OCI-LY7 (cell line): ENCODE measurements at regions not wholly inside any gene's neighbourhood (a gene's known extent, or its start where the extent isn't known, plus 50 kb on each side); places are given as distances from the start of the nearest gene placed in this dataset.

ENCODE experiments used
- EZH2phosphoT487 ChIP-seq: fragments of 200-600 bp; sonication (generic); IDR thresholded peaks from 2 replicates; pipeline ENCODE4 v1.6.1; 2018; ENCODE audit warnings: low read depth, borderline replicate concordance, mild to moderate bottlenecking, mixed run types, antibody characterized with exemption, low read length, moderate library complexity, mixed read lengths
- TF ChIP-seq, protein P1 (sequence below): fragments of 200-600 bp; sonication (generic); conservative IDR thresholded peaks from 2 replicates; pipeline ENCODE4 v1.5.1; 2014; ENCODE audit warnings: mild to moderate bottlenecking, antibody characterized with exemption, low read length, moderate library complexity, mixed read lengths

DNA sequence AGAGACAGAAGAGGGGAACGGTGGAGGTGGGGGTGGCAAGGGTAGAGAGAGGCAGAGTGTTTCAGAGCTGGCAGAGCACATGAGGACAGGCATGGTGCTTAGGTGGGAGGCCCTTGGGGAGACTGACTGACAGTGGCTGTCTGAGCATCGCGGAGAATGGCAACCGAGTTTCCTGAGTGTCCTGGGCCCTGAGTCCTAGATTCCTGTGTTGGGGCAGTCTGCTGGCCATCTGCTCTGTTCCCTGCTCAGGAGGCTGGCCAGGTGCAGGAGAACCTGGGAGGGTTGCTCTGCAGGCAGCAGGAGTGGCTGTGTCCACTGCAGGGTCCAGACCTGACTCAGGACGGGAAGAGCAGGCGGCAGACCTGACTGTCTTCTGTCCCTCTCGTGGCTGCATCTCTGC lies 248.9 kb downstream of the LRFN2 start:
- TF ChIP-seq, protein P1, sequence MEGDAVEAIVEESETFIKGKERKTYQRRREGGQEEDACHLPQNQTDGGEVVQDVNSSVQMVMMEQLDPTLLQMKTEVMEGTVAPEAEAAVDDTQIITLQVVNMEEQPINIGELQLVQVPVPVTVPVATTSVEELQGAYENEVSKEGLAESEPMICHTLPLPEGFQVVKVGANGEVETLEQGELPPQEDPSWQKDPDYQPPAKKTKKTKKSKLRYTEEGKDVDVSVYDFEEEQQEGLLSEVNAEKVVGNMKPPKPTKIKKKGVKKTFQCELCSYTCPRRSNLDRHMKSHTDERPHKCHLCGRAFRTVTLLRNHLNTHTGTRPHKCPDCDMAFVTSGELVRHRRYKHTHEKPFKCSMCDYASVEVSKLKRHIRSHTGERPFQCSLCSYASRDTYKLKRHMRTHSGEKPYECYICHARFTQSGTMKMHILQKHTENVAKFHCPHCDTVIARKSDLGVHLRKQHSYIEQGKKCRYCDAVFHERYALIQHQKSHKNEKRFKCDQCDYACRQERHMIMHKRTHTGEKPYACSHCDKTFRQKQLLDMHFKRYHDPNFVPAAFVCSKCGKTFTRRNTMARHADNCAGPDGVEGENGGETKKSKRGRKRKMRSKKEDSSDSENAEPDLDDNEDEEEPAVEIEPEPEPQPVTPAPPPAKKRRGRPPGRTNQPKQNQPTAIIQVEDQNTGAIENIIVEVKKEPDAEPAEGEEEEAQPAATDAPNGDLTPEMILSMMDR, result no peak
- no peak for TF ChIP-seq EZH2phosphoT487
